Inflammatory macrophage (primary cell): ENCODE measurements at regions not wholly inside any gene's neighbourhood (a gene's known extent, or its start where the extent isn't known, plus 50 kb on each side); places are given as distances from the start of the nearest gene placed in this dataset.

Experiments
- DNase-seq, 2 donors: peaks; one replicate each; pipeline ENCODE4 v3.0.0-alpha.2; 2020 to 2022

- DNase-seq, result peak; percentile 12 to 62
Observed at GRCh38 chr2:241924069-241924908, 54.8 kb downstream of the RTP5 start.

GRCh38 chr2:241924909-241925250 is 55.4 kb downstream of the RTP5 start:
- no peak for DNase-seq

GRCh38 chr2:241925277-241925676 is 55.7 kb downstream of the RTP5 start:
- no peak for DNase-seq

GRCh38 chr2:241925821-241926441 is 56.4 kb downstream of the RTP5 start:
- DNase-seq, result no peak

GRCh38 chr2:241926541-241927311 is 57.2 kb downstream of the RTP5 start:
- no peak for DNase-seq

- DNase-seq, result no peak
Observed at GRCh38 chr2:241929551-241930490, 60.3 kb downstream of the RTP5 start.

- no peak for DNase-seq
Observed at GRCh38 chr2:241931084-241931975, 61.8 kb downstream of the RTP5 start.

- no peak for DNase-seq
Observed at GRCh38 chr2:241931976-241932898, 62.7 kb downstream of the RTP5 start.

- no peak for DNase-seq
Observed at GRCh38 chr2:241932899-241933178, 63.3 kb downstream of the RTP5 start.

GRCh38 chr2:241933179-241933911 is 63.8 kb downstream of the RTP5 start:
- DNase-seq, result no peak

- no peak for DNase-seq
Observed at GRCh38 chr2:241935314-241935713, 65.8 kb downstream of the RTP5 start.

GRCh38 chr2:241935774-241936173 is 66.2 kb downstream of the RTP5 start:
- DNase-seq, result no peak

- DNase-seq, result no peak
Observed at GRCh38 chr2:241936457-241937133, 67.1 kb downstream of the RTP5 start.

- no peak for DNase-seq
Observed at GRCh38 chr2:241937297-241937696, 67.8 kb downstream of the RTP5 start.

- no peak for DNase-seq
Observed at GRCh38 chr2:241939541-241939940, 70.0 kb downstream of the RTP5 start.

- peak in 1 of 2 donors; percentile 11 for DNase-seq
Observed at GRCh38 chr2:241940329-241940728, 70.8 kb downstream of the RTP5 start.

- peak; percentile 47 to 51 for DNase-seq
Observed at GRCh38 chr2:241941691-241942301, 72.3 kb downstream of the RTP5 start.

GRCh38 chr2:241942416-241943208 is 73.1 kb downstream of the RTP5 start:
- no peak for DNase-seq
